ENCODE measurements at regions not wholly inside any gene's neighbourhood (a gene's known extent, or its start where the extent isn't known, plus 50 kb on each side); places are given as distances from the start of the nearest gene placed in this dataset.
"Not testable (repeated sequence)": the region's sequence is repeated elsewhere in the genome, so short reads cannot be mapped to it uniquely, and the experiment has no call there.

DNA sequence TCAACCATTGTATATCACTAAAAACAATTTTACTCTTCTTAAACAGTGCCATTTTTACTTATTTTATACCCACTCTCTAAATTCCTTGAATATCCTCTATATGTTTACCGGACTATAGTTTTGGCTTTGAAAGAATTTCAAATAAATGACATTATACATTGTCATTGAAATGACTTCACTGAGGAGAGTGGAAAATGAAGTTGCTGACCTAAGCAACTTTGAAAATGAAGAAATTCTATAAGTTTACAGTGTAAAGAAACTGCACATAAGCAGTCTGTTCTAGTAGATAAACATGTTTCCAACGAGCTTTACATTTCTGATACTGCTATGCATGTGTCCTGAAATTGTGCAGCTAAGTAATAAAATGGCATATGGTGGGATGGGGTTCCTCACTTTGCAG is 1094.0 kb downstream of the TMEM121 start:
- no peak for DNase-seq (ENCODE audit: low read depth in 1 of 2, low spot score in 1 of 2)
- TF ChIP-seq, protein P1, sequence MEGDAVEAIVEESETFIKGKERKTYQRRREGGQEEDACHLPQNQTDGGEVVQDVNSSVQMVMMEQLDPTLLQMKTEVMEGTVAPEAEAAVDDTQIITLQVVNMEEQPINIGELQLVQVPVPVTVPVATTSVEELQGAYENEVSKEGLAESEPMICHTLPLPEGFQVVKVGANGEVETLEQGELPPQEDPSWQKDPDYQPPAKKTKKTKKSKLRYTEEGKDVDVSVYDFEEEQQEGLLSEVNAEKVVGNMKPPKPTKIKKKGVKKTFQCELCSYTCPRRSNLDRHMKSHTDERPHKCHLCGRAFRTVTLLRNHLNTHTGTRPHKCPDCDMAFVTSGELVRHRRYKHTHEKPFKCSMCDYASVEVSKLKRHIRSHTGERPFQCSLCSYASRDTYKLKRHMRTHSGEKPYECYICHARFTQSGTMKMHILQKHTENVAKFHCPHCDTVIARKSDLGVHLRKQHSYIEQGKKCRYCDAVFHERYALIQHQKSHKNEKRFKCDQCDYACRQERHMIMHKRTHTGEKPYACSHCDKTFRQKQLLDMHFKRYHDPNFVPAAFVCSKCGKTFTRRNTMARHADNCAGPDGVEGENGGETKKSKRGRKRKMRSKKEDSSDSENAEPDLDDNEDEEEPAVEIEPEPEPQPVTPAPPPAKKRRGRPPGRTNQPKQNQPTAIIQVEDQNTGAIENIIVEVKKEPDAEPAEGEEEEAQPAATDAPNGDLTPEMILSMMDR (IDR thresholded peaks at IDR 0.05; ENCODE audit: low read depth, low read length): no peak
- no peaks in the 10 kb centered on the region for H3K4me1 ChIP-seq (ENCODE audit: low read depth)
- H3K4me3 ChIP-seq: no peak overlapping the region
- no peaks in the 10 kb centered on the region for H3K9me3 ChIP-seq (ENCODE audit: low read depth)
- H3K27ac ChIP-seq: no peak overlapping the region
- no peaks in the 10 kb centered on the region for H3K36me3 ChIP-seq
- no peaks in the 10 kb centered on the region for H3K27me3 ChIP-seq

DNA sequence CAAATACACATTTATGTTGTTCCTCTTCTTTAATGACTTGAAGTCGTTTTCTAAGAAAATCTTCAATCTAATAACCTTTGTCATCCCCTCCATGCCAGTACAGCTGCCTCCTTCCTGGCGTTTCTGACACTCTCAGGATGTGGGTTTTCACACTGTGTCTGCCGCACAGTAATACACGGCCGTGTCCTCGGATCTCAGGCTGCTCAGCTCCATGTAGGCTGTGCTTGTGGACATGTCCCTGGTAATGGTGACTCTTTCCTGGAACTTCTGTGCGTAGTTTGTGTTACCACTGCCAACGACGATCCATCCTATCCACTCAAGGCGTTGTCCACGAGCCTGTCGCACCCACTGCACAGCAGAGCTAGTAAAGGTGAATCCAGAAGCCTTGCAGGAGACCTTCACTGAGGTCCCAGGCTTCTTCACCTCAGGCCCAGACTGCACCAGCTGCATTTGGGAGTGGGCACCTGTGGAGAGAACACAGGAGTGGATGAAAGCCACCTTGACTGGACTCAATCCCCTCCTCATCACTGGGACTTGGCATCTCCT is 1095.9 kb downstream of the TMEM121 start:
- TF ChIP-seq, protein P1 (IDR thresholded peaks at IDR 0.05; ENCODE audit: low read depth, low read length): no peak
- DNase-seq (ENCODE audit: low read depth in 1 of 2, low spot score in 1 of 2): no peak
- Histone ChIP-seq H3K4me3 (no peak overlapping the region), H3K36me3 (no peaks in the 10 kb centered on the region), H3K4me1 (ENCODE audit: low read depth) (no peaks in the 10 kb centered on the region), H3K27ac (no peak overlapping the region), H3K27me3 (no peaks in the 10 kb centered on the region), H3K9me3 (ENCODE audit: low read depth) (no peaks in the 10 kb centered on the region)

DNA sequence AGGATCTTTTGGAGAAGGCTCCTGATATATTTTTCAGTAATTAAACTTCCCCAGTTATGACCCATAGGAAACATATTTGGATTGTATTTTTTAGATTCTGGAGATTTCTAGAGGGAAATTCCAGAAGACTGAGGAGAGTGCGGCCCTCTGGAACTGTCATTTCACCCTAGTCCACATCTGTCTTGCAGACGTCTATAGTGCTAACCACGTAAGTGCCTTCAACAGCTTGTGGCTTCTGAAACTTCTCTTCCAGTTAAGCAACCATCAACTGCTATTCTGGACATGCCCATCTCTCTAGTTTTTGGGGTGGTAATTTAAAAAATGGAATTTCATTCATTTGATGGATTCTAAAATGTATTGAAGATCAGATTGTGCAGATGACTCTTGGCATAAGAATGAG is 1098.8 kb downstream of the TMEM121 start:
- H3K36me3 ChIP-seq: no peaks in the 10 kb centered on the region
- TF ChIP-seq, protein P1 (IDR thresholded peaks at IDR 0.05; ENCODE audit: low read depth, low read length): no peak
- H3K4me3 ChIP-seq: no peak overlapping the region
- H3K4me1 ChIP-seq (ENCODE audit: low read depth): no peaks in the 10 kb centered on the region
- DNase-seq (ENCODE audit: low read depth in 1 of 2, low spot score in 1 of 2): no peak
- no peaks in the 10 kb centered on the region for H3K9me3 ChIP-seq (ENCODE audit: low read depth)
- H3K27ac ChIP-seq: no peak overlapping the region
- H3K27me3 ChIP-seq: no peaks in the 10 kb centered on the region

DNA sequence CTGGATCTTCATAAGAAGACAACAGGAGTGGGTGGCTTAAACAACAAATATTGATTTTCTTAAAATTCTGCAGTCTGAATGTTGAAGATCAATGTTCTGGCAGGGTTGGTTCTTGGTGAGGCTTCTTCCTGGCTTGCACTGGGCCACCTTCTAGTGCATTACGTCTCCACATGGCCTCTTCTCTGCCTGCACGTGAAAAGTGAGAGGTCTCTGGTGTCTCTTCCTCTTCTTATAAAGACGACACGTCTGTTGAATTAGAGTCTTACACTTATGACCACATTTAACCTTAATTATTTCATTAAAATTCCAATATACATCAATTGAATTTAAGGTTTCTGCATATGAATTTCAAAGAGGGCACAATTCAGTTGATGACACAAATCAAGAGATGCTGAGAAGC is 1100.1 kb downstream of the TMEM121 start:
- H3K36me3 ChIP-seq; H3K9me3 ChIP-seq (ENCODE audit: low read depth); H3K27ac ChIP-seq; H3K4me1 ChIP-seq (ENCODE audit: low read depth); DNase-seq (ENCODE audit: low read depth in 1 of 2, low spot score in 1 of 2); H3K4me3 ChIP-seq; H3K27me3 ChIP-seq: not testable (repeated sequence)

DNA sequence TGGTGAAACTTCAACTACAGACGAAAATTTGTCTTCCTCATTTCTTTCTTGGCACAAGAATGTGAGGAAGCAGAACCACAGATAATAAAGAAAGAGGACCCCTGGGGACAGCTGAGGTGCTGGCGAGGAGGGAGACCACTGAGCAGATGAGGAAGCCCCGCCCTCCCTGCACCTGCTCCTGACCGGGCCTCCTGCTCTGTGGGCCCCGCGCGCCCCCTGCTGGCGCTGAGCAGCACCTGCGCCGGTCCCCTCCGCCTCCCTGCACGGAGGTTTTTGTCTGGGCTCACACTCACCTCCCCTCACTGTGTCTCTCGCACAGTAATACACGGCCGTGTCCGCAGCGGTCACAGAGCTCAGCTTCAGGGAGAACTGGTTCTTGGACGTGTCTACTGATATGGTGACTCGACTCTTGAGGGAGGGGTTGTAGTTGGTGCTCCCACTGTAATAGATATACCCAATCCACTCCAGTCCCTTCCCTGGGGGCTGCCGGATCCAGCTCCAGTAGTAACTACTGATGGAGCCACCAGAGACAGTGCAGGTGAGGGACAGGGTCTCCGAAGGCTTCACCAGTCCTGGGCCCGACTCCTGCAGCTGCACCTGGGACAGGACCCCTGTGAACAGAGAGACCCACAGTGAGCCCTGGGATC is 1100.7 kb downstream of the TMEM121 start:
- H3K27ac ChIP-seq; DNase-seq (ENCODE audit: low read depth in 1 of 2, low spot score in 1 of 2); H3K9me3 ChIP-seq (ENCODE audit: low read depth); H3K4me3 ChIP-seq; H3K27me3 ChIP-seq; H3K4me1 ChIP-seq (ENCODE audit: low read depth); H3K36me3 ChIP-seq: not testable (repeated sequence)

DNA sequence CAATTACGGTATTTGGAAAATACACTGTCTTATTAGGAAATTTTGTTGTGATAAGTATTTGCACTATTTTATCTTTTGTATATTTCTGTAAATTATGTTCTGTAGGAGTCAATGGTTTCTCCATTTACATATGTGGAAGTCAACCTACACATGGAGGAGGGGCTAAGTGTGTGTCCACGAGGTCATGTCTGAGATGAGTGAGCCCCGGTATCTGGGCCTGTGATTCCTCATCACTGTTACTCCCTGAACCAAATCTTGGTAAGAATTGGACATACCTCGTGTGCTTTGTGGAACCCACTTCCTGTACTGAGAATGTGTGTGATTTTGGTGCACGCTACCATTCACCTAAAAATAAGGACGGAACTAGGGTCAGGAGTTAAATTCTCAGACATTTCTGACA is 1105.5 kb downstream of the TMEM121 start:
- Histone ChIP-seq H3K36me3 (no peaks in the 10 kb centered on the region), H3K4me1 (ENCODE audit: low read depth) (no peaks in the 10 kb centered on the region), H3K27me3 (no peaks in the 10 kb centered on the region), H3K9me3 (ENCODE audit: low read depth) (no peaks in the 10 kb centered on the region), H3K4me3 (no peak overlapping the region), H3K27ac (no peak overlapping the region)
- TF ChIP-seq, protein P1 (IDR thresholded peaks at IDR 0.05; ENCODE audit: low read depth, low read length): no peak
- DNase-seq (ENCODE audit: low read depth in 1 of 2, low spot score in 1 of 2): no peak
